ENCODE measurements at regions not wholly inside any gene's neighbourhood (a gene's known extent, or its start where the extent isn't known, plus 50 kb on each side); places are given as distances from the start of the nearest gene placed in this dataset.

- TF ChIP-seq, protein P1, sequence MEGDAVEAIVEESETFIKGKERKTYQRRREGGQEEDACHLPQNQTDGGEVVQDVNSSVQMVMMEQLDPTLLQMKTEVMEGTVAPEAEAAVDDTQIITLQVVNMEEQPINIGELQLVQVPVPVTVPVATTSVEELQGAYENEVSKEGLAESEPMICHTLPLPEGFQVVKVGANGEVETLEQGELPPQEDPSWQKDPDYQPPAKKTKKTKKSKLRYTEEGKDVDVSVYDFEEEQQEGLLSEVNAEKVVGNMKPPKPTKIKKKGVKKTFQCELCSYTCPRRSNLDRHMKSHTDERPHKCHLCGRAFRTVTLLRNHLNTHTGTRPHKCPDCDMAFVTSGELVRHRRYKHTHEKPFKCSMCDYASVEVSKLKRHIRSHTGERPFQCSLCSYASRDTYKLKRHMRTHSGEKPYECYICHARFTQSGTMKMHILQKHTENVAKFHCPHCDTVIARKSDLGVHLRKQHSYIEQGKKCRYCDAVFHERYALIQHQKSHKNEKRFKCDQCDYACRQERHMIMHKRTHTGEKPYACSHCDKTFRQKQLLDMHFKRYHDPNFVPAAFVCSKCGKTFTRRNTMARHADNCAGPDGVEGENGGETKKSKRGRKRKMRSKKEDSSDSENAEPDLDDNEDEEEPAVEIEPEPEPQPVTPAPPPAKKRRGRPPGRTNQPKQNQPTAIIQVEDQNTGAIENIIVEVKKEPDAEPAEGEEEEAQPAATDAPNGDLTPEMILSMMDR (IDR thresholded peaks at IDR 0.05; ENCODE audit: control insufficient read depth, extremely low read depth, insufficient read depth) = no peak
- no peak for DNase-seq (ENCODE audit: low read depth)
Observed at GRCh38 chr1:163747261-163747660, 425.5 kb downstream of the NUF2 start.

DNA sequence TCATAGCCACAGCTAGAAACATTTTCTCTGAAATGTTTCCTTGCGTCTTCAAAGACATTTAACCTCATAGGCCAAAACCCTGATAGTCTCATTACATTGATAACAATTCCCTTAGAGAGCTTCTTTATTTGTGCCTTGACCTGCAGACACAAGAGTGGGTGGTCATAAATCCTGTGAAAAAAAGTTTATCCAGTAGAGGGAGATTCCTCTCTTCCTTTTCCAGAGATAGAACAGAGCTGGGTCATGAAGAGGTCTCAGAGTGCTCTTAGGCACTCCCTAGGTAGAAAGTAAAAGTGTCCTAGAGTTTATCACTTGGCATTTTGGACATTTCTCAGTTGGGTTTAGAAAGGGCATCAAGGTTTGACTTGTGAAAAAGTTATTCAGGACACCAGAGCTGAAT lies 426.1 kb downstream of the NUF2 start:
- no peak for DNase-seq (ENCODE audit: low read depth)
- H3K4me3 ChIP-seq (ENCODE audit: low read depth, low read length) = no peak overlapping the region
- TF ChIP-seq, protein P1 (IDR thresholded peaks at IDR 0.05; ENCODE audit: control insufficient read depth, extremely low read depth, insufficient read depth) = no peak

More at GRCh38 chr1:163747261-163747660, 425.5 kb downstream of the NUF2 start:
- H3K4me3 ChIP-seq (ENCODE audit: low read depth, low read length) = no peak overlapping the region

DNA sequence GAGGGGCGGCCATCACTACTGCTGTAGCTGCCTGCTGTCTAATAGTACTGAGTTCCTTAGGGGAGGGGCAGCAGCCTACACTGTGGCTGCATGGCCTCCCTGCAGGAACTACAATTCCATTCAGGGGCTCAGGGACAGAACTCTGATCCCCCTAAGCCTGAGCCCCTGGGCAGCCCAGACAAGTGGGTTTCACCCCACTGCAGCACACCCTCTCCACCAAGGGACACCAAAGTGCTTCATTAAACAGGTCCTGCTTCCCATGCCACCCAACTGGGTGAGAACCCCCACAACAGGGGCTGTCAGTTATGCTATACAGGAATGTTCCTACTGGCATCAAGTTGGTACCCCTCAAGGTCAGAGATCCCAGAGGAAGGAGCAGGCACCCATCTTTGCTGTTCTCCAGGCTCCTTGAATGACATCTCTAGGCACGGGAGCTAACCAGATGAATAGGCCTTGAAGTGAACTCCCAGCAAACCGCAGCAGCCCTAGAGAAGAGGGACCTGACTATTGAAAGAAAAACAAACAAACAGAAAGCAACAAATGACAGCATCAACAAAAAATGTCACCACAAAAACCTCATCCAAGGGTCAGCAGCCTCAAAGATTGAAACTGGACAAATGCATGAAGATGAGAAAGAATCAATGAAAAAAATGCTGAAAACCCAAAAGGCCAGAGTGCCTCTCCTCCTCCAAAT lies 437.4 kb downstream of the NUF2 start:
- H3K4me3 ChIP-seq (ENCODE audit: low read depth, low read length) = no peak overlapping the region
- DNase-seq (ENCODE audit: low read depth) = no peak
- TF ChIP-seq, protein P1 (IDR thresholded peaks at IDR 0.05; ENCODE audit: control insufficient read depth, extremely low read depth, insufficient read depth) = no peak

GRCh38 chr1:163761898-163762297 lies 440.1 kb downstream of the NUF2 start:
- H3K4me3 ChIP-seq (ENCODE audit: low read depth, low read length) = no peak overlapping the region
- DNase-seq (ENCODE audit: low read depth) = no peak
- TF ChIP-seq, protein P1 (IDR thresholded peaks at IDR 0.05; ENCODE audit: control insufficient read depth, extremely low read depth, insufficient read depth) = no peak

DNA sequence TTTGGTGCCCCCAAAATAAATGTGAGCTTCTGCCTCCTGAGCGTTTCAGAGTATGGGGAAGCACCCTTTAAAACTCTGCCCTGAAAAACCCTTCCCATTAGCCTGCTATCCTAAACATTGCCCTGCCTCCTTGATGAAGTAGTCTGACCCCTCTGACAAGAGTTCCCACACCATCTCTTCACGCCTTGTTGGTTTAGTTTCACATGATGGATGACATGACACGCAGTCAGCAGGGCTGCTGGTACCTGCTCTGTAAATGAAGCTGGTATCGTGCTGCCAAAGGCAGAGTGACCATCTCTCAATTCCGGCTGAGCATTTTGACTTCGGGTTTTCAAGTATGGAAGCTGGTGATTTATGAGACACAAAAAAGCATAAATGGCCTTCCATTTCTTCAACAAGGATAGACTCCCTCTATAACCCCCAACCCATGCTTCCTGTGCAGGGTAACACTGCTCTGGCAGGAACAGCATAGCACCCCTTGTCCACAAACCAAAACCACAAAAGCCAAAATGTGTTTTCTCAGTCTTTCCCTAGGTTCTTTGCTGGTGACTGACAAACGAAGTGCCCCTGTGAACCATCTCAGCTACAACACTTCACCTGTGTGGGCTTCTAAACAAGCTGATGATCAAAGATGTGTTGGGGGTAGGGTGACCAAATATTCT lies 444.6 kb downstream of the NUF2 start:
- TF ChIP-seq, protein P1 (IDR thresholded peaks at IDR 0.05; ENCODE audit: control insufficient read depth, extremely low read depth, insufficient read depth) = no peak
- H3K4me3 ChIP-seq (ENCODE audit: low read depth, low read length) = no peak overlapping the region
- DNase-seq (ENCODE audit: low read depth) = no peak

DNA sequence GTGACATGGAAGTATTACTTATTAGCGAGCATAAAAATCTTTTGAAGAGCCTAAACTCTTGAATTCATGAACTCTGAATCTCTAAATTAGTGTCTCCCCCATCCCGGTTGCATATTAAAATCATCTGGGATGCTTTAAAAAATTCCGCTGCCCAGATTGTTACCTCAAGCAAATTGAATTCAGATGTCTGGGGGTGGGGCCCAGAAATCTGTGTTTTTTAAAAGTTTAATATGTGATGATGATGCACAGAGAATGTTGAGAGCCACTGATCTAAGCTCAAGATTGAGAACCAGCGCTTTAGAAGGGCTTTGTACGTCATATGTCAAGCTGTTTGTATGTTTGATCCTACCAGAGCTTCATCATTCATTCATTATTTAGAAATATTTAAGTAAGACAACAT lies 446.8 kb downstream of the NUF2 start:
- TF ChIP-seq, protein P1 (IDR thresholded peaks at IDR 0.05; ENCODE audit: control insufficient read depth, extremely low read depth, insufficient read depth) = no peak
- DNase-seq (ENCODE audit: low read depth) = no peak
- H3K4me3 ChIP-seq (ENCODE audit: low read depth, low read length) = no peak overlapping the region
